ENCODE measurements at regions not wholly inside any gene's neighbourhood (a gene's known extent, or its start where the extent isn't known, plus 50 kb on each side); places are given as distances from the start of the nearest gene placed in this dataset.

- H3K4me1 ChIP-seq (ENCODE audit: low read depth, poor library complexity, severe bottlenecking), result no peaks in the 10 kb centered on the region
- no peaks in the 10 kb centered on the region for H3K79me2 ChIP-seq (ENCODE audit: insufficient read depth, low read depth)
- H3K27ac ChIP-seq, result no peak overlapping the region
- H2AFZ ChIP-seq (ENCODE audit: low read depth), result no peak overlapping the region
- H3K4me3 ChIP-seq (IDR thresholded peaks at IDR 0.05; ENCODE audit: insufficient read depth, low read depth, low read length), result no peak overlapping the region
- H3K27me3 ChIP-seq (ENCODE audit: insufficient read depth, low read depth), result peaks cover 13% of the 10 kb centered on the region; the same call in 1 of the 2 replicates
- H4K20me1 ChIP-seq (ENCODE audit: insufficient read depth), result no peaks in the 10 kb centered on the region
- no peak overlapping the region for H3K4me2 ChIP-seq
- no peak for TF ChIP-seq CTCF (conservative IDR thresholded peaks at IDR 0.05; ENCODE audit: low read depth, low read length)
- no peak overlapping the region for H3K9ac ChIP-seq
- H3K36me3 ChIP-seq (ENCODE audit: insufficient read depth), result no peaks in the 10 kb centered on the region
Measured at GRCh38 chr1:29511436-29511835, 275.1 kb downstream of the PTPRU start.

GRCh38 chr1:29508458-29509107 is 272.3 kb downstream of the PTPRU start:
- Histone ChIP-seq H4K20me1 (ENCODE audit: insufficient read depth) (no peaks in the 10 kb centered on the region), H3K79me2 (ENCODE audit: insufficient read depth, low read depth) (no peaks in the 10 kb centered on the region), H3K36me3 (ENCODE audit: insufficient read depth) (no peaks in the 10 kb centered on the region), H3K27ac (no peak overlapping the region), H3K4me1 (ENCODE audit: low read depth, poor library complexity, severe bottlenecking) (no peaks in the 10 kb centered on the region), H3K27me3 (ENCODE audit: insufficient read depth, low read depth) (peaks cover 8% of the 10 kb centered on the region; the same call in 1 of the 2 replicates), H3K4me2 (no peak overlapping the region), H3K9ac (no peak overlapping the region), H2AFZ (ENCODE audit: low read depth) (no peak overlapping the region), H3K4me3 (IDR thresholded peaks at IDR 0.05; ENCODE audit: insufficient read depth, low read depth, low read length) (no peak overlapping the region)
- no peak for TF ChIP-seq CTCF (conservative IDR thresholded peaks at IDR 0.05; ENCODE audit: low read depth, low read length)

- no peak for TF ChIP-seq CTCF (conservative IDR thresholded peaks at IDR 0.05; ENCODE audit: low read depth, low read length)
- Histone ChIP-seq H3K79me2 (ENCODE audit: insufficient read depth, low read depth) (no peaks in the 10 kb centered on the region), H3K9ac (no peak overlapping the region), H3K36me3 (ENCODE audit: insufficient read depth) (no peaks in the 10 kb centered on the region), H3K4me1 (ENCODE audit: low read depth, poor library complexity, severe bottlenecking) (no peaks in the 10 kb centered on the region), H3K27ac (no peak overlapping the region), H4K20me1 (ENCODE audit: insufficient read depth) (no peaks in the 10 kb centered on the region), H3K27me3 (ENCODE audit: insufficient read depth, low read depth) (peaks cover 3% of the 10 kb centered on the region; the same call in 1 of the 2 replicates), H2AFZ (ENCODE audit: low read depth) (no peak overlapping the region), H3K4me2 (no peak overlapping the region), H3K4me3 (IDR thresholded peaks at IDR 0.05; ENCODE audit: insufficient read depth, low read depth, low read length) (no peak overlapping the region)
Measured at GRCh38 chr1:29506678-29507225, 270.4 kb downstream of the PTPRU start.

GRCh38 chr1:29505532-29506220 is 269.4 kb downstream of the PTPRU start:
- Histone ChIP-seq H3K36me3 (ENCODE audit: insufficient read depth) (no peaks in the 10 kb centered on the region), H3K4me1 (ENCODE audit: low read depth, poor library complexity, severe bottlenecking) (no peaks in the 10 kb centered on the region), H3K4me3 (IDR thresholded peaks at IDR 0.05; ENCODE audit: insufficient read depth, low read depth, low read length) (no peak overlapping the region), H3K27ac (no peak overlapping the region), H3K9ac (no peak overlapping the region), H3K4me2 (no peak overlapping the region), H3K27me3 (ENCODE audit: insufficient read depth, low read depth) (peaks cover 9% of the 10 kb centered on the region; the same call in 1 of the 2 replicates), H2AFZ (ENCODE audit: low read depth) (no peak overlapping the region), H4K20me1 (ENCODE audit: insufficient read depth) (no peaks in the 10 kb centered on the region), H3K79me2 (ENCODE audit: insufficient read depth, low read depth) (no peaks in the 10 kb centered on the region)
- TF ChIP-seq CTCF (conservative IDR thresholded peaks at IDR 0.05; ENCODE audit: low read depth, low read length), result no peak

All from KMS-11 (cell line).